ENCODE measurements at regions not wholly inside any gene's neighbourhood (a gene's known extent, or its start where the extent isn't known, plus 50 kb on each side); places are given as distances from the start of the nearest gene placed in this dataset.

DNA sequence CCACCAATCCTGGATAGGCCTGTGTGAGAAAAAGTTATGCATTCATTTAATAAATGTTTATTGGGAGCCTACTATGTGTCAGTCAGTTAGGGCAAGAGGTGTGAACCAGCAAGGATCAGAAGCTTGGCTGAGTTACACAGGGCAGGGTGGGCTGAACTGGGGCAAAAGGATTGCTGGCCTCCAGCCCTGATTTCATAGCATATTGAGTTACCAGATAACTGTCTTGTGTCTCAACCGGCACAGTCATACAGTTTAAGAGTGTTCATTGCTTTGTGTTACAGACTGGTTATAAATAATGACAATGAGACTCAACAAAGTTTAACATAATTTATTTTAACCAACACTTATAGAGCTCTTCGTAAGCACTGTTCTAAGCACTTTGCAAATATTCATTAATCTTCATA is 253.8 kb downstream of the DLEU7 start:
- TF ChIP-seq, protein P1, sequence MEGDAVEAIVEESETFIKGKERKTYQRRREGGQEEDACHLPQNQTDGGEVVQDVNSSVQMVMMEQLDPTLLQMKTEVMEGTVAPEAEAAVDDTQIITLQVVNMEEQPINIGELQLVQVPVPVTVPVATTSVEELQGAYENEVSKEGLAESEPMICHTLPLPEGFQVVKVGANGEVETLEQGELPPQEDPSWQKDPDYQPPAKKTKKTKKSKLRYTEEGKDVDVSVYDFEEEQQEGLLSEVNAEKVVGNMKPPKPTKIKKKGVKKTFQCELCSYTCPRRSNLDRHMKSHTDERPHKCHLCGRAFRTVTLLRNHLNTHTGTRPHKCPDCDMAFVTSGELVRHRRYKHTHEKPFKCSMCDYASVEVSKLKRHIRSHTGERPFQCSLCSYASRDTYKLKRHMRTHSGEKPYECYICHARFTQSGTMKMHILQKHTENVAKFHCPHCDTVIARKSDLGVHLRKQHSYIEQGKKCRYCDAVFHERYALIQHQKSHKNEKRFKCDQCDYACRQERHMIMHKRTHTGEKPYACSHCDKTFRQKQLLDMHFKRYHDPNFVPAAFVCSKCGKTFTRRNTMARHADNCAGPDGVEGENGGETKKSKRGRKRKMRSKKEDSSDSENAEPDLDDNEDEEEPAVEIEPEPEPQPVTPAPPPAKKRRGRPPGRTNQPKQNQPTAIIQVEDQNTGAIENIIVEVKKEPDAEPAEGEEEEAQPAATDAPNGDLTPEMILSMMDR (IDR thresholded peaks at IDR 0.05; ENCODE audit: borderline replicate concordance, extremely low read depth, low read length, poor library complexity, severe bottlenecking): no peak
- TF ChIP-seq EZH2 (IDR thresholded peaks at IDR 0.05; ENCODE audit: borderline replicate concordance, low read depth, low read length, severe bottlenecking): no peak
